ENCODE measurements at regions not wholly inside any gene's neighbourhood (a gene's known extent, or its start where the extent isn't known, plus 50 kb on each side); places are given as distances from the start of the nearest gene placed in this dataset.

DNA sequence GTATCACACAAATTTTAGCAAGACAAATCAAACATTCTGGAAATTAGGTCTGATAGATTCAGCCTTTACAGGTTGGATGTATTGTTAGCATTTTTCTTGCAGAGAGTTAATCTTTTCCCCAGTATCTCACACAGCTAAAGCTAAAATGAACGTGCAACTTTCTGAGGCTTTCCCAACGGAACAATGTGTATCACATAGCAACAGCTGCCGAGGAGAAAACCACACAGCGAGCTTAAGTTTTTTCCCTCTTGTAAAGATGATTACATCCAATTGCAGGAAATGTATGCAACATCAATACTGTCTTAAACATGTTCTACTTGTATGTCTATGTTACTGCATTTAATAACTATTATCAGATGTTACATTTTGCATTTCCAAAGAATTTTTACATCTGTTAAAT is 182.2 kb downstream of the CCDC59 start:
- H3K4me3 ChIP-seq (ENCODE audit: low read length), result no peak overlapping the region
- TF ChIP-seq, protein P1, sequence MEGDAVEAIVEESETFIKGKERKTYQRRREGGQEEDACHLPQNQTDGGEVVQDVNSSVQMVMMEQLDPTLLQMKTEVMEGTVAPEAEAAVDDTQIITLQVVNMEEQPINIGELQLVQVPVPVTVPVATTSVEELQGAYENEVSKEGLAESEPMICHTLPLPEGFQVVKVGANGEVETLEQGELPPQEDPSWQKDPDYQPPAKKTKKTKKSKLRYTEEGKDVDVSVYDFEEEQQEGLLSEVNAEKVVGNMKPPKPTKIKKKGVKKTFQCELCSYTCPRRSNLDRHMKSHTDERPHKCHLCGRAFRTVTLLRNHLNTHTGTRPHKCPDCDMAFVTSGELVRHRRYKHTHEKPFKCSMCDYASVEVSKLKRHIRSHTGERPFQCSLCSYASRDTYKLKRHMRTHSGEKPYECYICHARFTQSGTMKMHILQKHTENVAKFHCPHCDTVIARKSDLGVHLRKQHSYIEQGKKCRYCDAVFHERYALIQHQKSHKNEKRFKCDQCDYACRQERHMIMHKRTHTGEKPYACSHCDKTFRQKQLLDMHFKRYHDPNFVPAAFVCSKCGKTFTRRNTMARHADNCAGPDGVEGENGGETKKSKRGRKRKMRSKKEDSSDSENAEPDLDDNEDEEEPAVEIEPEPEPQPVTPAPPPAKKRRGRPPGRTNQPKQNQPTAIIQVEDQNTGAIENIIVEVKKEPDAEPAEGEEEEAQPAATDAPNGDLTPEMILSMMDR (conservative IDR thresholded peaks at IDR 0.05; ENCODE audit: low read length), result no peak
- no peak for DNase-seq (ENCODE audit: low read depth)

DNA sequence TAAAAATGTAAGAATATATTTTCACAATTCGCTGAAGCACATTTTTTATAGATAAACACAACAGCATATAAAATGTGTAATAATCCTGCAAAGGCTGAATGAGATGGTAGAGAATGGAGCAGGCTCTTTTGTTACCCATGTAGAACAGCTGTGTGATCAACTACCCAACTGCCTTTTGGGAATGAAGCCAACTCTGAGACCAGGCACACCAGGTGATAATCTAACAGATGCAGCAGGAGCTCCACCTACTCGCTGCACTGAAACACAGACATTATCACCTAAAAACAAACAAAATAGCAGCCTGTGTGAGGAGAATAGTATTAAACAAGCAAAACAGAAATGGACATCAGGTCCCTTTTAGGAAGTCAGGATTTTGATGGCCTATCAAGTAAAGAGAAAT is 183.3 kb downstream of the CCDC59 start:
- no peak for DNase-seq (ENCODE audit: low read depth)
- TF ChIP-seq, protein P1 (conservative IDR thresholded peaks at IDR 0.05; ENCODE audit: low read length), result no peak
- no peak overlapping the region for H3K4me3 ChIP-seq (ENCODE audit: low read length)

DNA sequence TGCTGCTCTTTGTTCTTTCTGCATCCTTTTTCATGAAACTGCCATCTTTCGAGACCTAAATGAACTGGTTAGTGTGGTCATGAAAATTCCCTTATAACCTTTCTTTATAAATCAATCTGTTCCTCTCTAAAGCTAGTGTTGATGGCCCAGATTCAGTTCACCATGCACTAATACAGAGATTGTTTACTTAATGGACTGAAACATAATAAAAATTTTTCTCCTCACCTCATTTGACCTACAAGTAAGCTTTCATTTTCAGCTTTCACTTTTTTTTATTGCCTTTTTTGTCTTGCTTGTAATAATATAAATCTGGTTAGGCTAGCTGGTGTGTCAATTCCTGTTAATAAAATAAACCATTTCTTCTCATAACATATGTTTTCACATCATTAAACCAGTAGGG is 183.8 kb downstream of the CCDC59 start:
- no peak for DNase-seq (ENCODE audit: low read depth)
- H3K4me3 ChIP-seq (ENCODE audit: low read length), result no peak overlapping the region
- TF ChIP-seq, protein P1 (conservative IDR thresholded peaks at IDR 0.05; ENCODE audit: low read length), result no peak

DNA sequence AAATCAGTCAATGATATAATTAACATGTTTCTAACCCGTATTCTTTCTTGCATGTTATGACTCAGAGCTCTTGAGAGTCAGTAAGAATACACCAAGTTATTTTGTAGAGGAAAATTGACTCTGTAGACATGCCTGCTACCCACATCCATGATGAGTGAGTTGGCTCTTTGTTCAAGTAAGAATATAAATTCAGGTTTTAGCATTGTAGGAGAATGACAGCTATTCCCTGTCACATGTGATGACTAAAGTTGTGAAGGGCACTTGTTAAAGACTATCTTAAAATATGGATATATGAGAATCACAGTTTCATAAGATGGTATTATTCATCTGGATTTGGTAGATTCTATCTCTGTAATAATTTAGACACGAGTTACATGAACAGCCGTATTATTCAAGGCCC is 209.1 kb downstream of the CCDC59 start:
- TF ChIP-seq, protein P1 (conservative IDR thresholded peaks at IDR 0.05; ENCODE audit: low read length), result no peak
- H3K4me3 ChIP-seq (ENCODE audit: low read length), result no peak overlapping the region
- no peak for DNase-seq (ENCODE audit: low read depth)

DNA sequence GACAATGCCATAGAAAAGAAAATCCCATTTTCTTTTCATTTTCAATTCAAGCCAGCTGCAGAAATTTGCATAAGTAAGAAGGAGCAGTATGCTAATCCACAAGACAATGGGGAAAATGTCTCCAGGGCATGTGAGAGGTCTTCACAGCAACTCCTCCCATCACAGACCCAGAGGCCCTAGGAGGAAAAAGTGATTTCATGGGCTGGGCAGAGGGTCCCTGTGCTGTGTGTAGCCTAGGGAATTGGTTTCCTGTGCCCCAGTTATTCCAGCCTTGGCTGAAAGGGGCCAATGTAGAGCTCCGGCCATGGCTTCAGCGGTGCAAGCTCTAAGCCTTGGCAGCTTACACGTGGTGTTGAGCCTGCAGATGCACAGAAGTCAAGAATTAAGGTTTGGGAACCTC is 211.4 kb downstream of the CCDC59 start:
- TF ChIP-seq, protein P1 (conservative IDR thresholded peaks at IDR 0.05; ENCODE audit: low read length), result no peak
- no peak for DNase-seq (ENCODE audit: low read depth)
- H3K4me3 ChIP-seq (ENCODE audit: low read length), result no peak overlapping the region

DNA sequence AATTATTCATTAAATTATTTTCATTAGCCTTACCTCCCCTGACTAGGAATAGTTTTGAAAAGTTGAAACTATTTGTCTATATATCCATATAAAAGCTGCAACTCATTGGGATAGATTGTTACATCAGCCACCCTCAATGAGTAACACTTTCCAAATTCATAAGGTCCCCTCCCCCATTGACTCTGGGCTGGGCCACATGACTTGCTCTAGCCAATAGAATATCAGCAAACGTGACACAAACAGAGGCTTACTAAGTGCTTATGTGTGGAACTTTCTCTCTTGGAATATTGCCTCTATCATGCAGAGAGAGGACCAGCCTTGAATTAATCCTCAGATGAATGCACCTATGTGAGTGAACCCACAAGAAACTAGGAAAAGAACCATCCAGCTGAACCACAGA is 213.7 kb downstream of the CCDC59 start:
- no peak for DNase-seq (ENCODE audit: low read depth)
- H3K4me3 ChIP-seq (ENCODE audit: low read length), result no peak overlapping the region
- TF ChIP-seq, protein P1 (conservative IDR thresholded peaks at IDR 0.05; ENCODE audit: low read length), result no peak

DNA sequence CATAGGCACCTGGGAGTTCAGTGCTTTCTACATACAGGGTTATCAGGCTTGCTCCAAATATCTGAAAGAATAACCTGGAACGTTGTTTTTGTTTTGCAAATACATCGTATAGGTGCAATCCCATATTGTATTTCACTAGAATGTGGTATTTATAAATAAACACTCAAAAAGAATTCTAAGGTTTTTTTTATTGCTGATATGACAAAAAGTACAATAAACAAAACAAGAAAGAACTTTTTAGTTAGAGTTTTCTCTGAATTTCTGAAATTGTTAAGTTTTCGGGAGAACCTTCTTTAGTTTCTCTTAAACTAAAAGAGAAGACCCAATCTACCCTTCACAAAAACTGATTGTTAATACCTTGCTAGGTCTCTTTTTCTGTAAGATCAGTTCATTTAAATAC is 225.8 kb downstream of the CCDC59 start:
- no peak for DNase-seq (ENCODE audit: low read depth)
- no peak overlapping the region for H3K4me3 ChIP-seq (ENCODE audit: low read length)
- TF ChIP-seq, protein P1 (conservative IDR thresholded peaks at IDR 0.05; ENCODE audit: low read length), result no peak

All from AG10803 (cell line).